Fibroblast of skin of scalp (primary cell): ENCODE measurements at regions not wholly inside any gene's neighbourhood (a gene's known extent, or its start where the extent isn't known, plus 50 kb on each side); places are given as distances from the start of the nearest gene placed in this dataset.

Experiments used
- DNase-seq: peaks from one replicate; pipeline ENCODE4 v3.0.0-alpha.2; 2013

- DNase-seq = no peak
These were observed 80.2 kb downstream of the C6orf118 start for GRCh38 chr6:165229216-165229615.

DNA sequence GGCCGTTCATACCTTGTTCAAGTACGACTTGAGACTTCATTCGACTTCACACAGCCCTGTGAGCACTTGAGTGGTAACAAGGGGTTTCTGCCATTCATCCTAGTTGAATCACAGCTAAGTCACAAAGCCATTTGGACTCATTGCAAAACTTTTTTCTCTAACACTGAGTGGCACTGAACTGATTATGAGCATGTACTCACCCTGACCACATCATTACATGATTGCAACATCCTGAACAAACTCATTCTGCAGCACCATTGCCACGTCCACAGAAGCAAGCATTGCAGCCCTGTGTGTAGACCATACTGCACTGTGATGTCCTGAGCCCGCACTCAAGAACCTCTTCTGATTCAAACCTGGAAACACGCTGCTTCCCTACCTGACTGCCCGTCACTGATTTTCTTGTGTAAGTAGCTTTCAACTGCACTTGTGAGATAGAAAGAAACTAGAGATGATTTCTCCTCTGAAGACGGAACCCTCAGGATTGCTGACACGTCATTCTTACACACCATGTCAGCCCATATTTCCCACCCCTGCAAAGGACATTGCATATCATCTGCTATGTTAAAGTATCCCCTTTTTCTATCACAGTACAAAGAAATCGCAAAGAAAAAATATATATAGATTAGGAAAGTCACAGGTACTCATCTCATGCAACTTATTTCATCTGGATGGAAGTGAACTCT lies 81.6 kb downstream of the C6orf118 start:
- DNase-seq = peak; percentile 58

DNA sequence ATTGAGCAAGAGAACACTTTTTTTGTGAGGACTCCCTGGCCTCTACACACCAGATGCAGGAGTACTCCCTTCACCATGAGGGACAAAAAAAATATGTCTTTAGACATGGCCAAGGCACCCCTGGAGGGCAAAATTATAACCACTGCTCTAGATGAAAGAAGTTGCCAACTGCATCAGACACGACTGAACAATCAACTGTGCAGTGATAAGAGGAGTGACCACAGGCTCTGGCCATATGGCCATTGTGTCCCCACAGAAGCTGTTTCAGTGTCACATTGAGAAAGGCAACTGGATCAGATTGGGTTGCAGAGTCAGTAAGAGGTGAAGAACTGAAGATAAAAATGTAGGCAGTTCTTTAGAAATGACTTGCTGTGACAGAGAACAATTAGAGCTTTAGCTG lies 85.7 kb downstream of the C6orf118 start:
- no peak for DNase-seq

- no peak for DNase-seq
These were observed 86.3 kb downstream of the C6orf118 start for GRCh38 chr6:165223101-165223500.

GRCh38 chr6:165222315-165223025 lies 86.9 kb downstream of the C6orf118 start:
- no peak for DNase-seq

GRCh38 chr6:165220045-165220444 lies 89.4 kb downstream of the C6orf118 start:
- no peak for DNase-seq

GRCh38 chr6:165219629-165220028 lies 89.8 kb downstream of the C6orf118 start:
- no peak for DNase-seq

GRCh38 chr6:165218829-165219228 lies 90.6 kb downstream of the C6orf118 start:
- peak; percentile 47 for DNase-seq

DNA sequence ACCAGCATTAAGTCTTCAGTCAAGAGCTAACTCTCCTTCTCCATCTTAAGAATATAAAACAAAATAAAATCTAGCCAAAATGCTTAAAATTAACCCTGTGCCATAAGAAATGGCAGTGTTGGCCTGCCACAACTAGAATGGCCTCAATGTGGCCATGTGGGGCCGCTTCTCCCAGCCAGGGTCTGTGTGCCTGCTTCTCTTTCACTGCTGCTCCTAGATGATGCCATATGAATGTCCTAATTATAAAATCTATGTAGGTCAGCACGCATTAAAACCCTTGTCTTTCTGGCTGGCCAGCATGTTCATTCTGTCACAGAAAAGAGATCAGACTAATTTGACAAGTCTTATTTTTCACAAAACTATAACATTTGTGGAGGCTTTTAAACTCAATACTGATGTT lies 102.6 kb downstream of the C6orf118 start:
- no peak for DNase-seq

DNA sequence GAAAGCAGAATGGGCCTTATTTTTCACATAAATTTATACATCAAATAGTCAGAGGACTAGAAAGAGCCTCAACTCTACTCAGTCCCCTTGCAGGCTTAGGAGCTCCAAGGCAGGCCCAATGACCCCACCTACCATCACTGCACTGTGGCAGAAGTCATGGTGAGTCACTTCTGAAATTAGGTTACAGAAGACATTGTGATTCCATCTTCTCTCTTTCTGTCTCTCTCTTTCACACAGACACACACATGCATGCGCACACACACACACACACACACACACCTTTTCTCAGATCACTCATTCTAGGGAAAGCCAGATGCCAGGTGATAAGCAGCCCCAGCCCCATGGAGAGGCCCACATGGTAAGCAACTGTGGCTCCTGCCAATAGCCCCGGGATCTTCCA lies 103.8 kb downstream of the C6orf118 start:
- no peak for DNase-seq

DNA sequence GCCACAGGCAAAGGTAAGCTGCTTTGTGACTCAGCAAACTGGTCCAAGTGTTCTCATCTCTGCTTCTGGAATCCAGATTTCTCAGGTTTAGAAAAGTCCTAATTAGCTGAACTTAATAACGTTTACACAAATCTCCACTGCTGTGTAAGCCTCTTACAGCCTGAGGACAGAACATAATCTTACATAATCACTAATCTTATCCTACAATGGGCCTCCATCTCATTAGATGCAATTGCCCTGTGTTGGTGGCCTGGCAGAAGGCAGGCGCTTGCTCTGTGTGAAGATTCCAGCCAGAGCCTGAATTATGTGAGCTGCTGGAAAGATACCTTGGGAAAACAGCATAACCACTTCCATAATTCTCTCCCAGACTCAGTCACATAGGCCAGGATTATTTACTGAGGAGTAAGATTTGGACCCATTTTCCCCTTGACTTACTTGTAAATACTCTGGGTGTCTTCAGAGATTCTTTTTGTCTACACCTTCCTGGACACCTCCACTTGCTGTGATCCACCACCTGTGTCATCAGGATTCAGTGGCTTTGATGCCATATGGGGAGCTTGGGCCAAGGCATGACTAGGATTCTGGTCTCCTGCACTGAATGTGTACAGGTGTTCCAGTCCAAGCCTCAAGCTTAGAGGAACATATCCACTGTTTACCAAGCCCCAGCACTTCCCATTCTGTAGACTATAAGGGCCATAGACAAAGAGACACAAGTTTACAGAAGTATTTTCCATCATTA lies 104.4 kb downstream of the C6orf118 start:
- DNase-seq = no peak

DNA sequence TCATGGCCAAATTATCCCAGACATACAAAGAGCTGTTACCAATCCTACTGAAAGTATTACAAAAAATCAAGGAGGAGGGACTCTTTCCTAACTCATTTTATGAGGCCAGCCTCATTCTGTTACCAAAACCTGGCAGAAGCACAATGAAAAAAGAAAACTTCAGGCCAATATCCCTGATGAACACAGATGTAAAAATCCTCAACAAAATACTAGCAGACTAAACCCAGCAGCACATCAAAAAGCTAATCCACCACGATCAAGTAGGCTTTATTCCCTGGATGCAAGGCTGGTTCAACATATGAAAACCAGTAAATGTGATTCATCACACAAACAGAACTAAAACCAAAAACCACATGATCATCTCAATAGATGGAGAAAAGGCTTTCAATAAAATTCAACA lies 109.2 kb downstream of the C6orf118 start:
- DNase-seq = no peak

GRCh38 chr6:165191461-165191860 lies 117.9 kb downstream of the C6orf118 start:
- DNase-seq = no peak

DNA sequence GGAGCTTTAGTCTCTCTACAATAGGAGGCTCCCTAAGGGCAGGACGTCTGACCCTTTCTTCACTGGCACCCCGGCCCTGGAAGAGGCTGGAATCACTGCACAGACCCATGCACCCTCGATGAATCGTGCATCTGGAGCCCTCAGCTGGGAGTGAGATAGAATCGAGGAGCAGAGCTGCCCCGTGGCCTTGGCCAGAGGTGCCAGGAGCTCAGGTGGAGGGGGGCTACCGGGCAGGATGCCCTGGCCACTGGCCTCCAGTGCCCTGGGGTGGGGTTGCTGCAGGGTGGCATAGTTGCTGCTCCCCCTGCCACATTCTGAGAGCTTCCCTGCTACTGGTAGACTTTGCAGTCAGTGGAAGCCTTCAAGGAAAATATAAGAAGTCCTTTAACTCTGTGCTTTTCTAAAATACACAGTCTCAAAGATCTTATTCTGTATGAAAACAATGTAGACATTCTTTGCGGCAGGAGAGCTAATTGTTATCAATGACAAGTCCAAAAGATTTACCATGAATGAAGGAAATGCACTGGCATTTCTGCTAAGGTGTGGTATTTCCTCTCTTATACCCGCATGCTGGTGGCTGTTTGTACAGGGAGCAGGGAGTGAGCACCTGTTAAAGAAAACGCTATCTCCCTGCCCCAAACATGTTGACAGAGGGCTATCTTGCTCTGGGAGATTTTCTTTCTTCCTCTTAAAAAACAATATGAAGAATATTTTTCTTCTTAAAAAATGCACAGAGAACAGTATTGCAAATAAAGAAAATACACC lies 122.8 kb downstream of the C6orf118 start:
- DNase-seq = no peak

GRCh38 chr6:165186041-165186440 lies 123.4 kb downstream of the C6orf118 start:
- DNase-seq = peak; percentile 2

GRCh38 chr6:165184192-165184979 lies 125.0 kb downstream of the C6orf118 start:
- no peak for DNase-seq

DNA sequence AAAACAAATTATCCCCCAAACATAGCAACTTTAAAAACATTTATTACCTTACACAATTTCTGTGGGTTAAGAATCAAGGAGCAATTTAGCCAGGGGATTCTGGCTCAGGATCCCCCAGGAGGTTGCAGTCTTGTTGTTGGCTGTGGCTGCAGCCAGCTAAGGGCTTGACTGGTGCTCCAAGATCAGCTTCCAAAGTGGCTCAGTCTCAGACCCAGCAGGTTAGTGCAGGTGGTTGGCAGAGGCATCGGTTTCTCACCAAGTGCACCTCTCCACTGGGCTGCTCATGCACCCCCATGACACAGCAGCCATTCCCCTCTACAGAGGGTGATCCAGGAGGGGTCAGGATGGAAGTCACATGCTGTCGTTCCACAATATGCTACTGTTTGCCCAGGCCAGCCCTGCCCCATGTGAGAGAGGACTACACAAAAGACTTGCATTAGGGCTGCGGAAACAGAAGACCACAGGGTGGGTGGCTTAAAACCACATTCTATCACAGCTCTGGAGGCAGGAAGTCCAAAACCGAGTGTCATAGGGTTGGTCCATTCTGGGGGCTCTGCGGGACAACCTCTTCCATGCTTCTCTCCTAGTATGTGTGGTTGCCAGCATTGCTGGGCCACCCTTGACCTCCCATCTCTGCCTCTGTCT lies 125.8 kb downstream of the C6orf118 start:
- DNase-seq = no peak

DNA sequence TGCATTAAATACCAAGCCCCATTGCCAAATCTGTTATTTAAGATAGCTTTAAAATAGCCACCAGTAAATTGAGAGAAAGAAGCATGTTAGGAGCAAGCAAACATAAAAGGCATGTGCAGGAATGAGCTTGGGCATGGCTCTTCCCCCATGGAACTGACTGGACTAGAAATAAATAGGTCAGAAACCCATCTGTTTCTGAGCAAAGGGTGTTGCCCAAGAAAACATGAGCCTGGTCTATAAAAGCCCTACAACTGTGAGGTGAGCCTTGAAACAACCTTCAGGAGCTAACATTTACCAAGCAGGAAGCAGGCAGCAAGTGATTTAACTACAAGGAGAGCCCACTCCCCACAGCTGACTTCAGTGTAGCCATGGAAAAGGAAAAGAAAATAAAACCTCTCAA lies 126.3 kb downstream of the C6orf118 start:
- no peak for DNase-seq

DNA sequence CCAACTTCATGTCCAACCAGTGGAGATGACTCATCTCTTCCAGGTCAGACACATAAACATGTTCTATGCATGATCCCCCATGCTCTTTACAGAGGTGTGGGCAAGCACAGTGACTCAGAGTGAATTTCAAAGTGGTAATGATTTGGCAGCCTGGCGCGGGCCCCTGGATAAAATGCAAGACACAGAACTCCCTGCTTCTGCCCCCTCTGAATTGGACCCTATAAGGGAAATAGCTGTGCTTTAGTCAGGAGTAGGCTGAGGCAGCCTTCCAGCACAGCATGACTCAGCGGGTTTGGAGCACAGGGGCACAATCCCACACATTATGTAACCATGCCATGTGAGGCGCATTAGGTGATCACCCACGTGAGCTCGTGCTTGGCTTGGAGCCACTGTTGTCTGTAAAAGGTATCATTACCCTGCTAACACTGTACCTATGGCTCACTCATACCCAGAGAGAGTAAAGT lies 127.4 kb downstream of the C6orf118 start:
- DNase-seq = peak; percentile 44

DNA sequence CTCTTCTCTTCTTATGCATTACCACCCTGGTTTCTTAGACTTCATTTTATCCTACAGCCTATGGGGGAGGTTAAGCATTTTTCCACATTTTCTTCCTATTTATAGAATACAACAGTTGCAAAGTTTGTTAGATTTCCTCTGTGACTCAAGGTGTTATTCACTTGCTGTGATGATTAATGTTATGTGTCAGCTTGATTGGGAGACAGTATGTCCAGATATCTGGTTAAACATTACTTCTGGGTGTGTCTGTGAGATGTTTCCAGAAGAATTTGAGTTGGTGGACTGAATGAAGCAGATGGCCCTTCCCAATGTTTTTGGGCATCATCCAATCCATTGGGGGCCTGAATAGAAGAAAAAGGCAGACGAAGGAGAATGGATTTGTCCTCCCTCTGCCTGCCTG lies 131.3 kb downstream of the C6orf118 start:
- DNase-seq = peak; percentile 4

DNA sequence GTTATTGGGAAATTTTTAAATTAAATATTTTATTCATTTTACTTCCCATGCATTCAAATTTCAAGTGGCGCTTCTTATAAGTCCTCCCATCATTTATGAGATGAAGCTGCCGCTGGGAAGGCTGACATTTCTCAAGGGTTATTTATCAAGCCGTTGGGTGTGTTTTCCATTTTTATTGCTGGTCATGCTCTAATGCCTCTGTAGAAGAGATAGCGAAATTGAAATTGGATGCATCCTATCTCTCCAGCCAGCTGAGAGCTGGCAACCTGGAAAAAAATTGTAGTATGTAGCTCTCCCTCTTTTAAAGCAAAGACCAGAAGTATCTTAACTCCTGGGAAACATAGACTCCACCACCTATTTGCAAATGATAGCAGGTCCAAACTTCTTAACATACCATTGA lies 135.9 kb downstream of the C6orf118 start:
- DNase-seq = no peak
